ENCODE measurements at regions not wholly inside any gene's neighbourhood (a gene's known extent, or its start where the extent isn't known, plus 50 kb on each side); places are given as distances from the start of the nearest gene placed in this dataset.

GRCh38 chr4:178611062-178611461 is 1168.8 kb upstream of the AGA start:
- DNase-seq = no peak

GRCh38 chr4:178612733-178613132 is 1170.5 kb upstream of the AGA start:
- DNase-seq = no peak

GRCh38 chr4:178632415-178632814 is 1190.2 kb upstream of the AGA start:
- DNase-seq = no peak

GRCh38 chr4:178633263-178633662 is 1191.0 kb upstream of the AGA start:
- no peak for DNase-seq

- no peak for DNase-seq
Observed at GRCh38 chr4:178664621-178665020, 1222.4 kb upstream of the AGA start.

- no peak for DNase-seq
Observed at GRCh38 chr4:178665916-178666315, 1223.7 kb upstream of the AGA start.

GRCh38 chr4:178671766-178672165 is 1229.5 kb upstream of the AGA start:
- no peak for DNase-seq

- DNase-seq = no peak
Observed at GRCh38 chr4:178672512-178672911, 1230.3 kb upstream of the AGA start.

- no peak for DNase-seq
Observed at GRCh38 chr4:178681871-178682270, 1239.6 kb upstream of the AGA start.

GRCh38 chr4:178689926-178690325 is 1247.7 kb upstream of the AGA start:
- no peak for DNase-seq

- peak; percentile 52 for DNase-seq
Observed at GRCh38 chr4:178693816-178694215, 1251.6 kb upstream of the AGA start.

GRCh38 chr4:178696515-178696914 is 1254.3 kb upstream of the AGA start:
- peak; percentile 1 for DNase-seq

- DNase-seq = no peak
Observed at GRCh38 chr4:178712486-178712885, 1270.2 kb upstream of the AGA start.

- DNase-seq = no peak
Observed at GRCh38 chr4:178738026-178738425, 1295.8 kb upstream of the AGA start.

- peak; percentile 27 for DNase-seq
Observed at GRCh38 chr4:178745203-178745602, 1303.0 kb upstream of the AGA start.

GRCh38 chr4:178752954-178753525 is 1310.8 kb upstream of the AGA start:
- DNase-seq = no peak

GRCh38 chr4:178778496-178778895 is 1336.3 kb upstream of the AGA start:
- DNase-seq = no peak

- DNase-seq = no peak
Observed at GRCh38 chr4:178781779-178782178, 1339.5 kb upstream of the AGA start.

GRCh38 chr4:178784491-178784890 is 1342.3 kb upstream of the AGA start:
- peak; percentile 5 for DNase-seq

GRCh38 chr4:178789279-178789678 is 1347.0 kb upstream of the AGA start:
- DNase-seq = no peak

GRCh38 chr4:178799204-178799603 is 1357.0 kb upstream of the AGA start:
- no peak for DNase-seq

- no peak for DNase-seq
Observed at GRCh38 chr4:178808106-178808505, 1365.9 kb upstream of the AGA start.

- DNase-seq = no peak
Observed at GRCh38 chr4:178809921-178810320, 1367.7 kb upstream of the AGA start.

GRCh38 chr4:178811356-178811755 is 1369.1 kb upstream of the AGA start:
- no peak for DNase-seq

GRCh38 chr4:178812866-178813265 is 1370.6 kb upstream of the AGA start:
- no peak for DNase-seq
